ENCODE measurements at regions not wholly inside any gene's neighbourhood (a gene's known extent, or its start where the extent isn't known, plus 50 kb on each side); places are given as distances from the start of the nearest gene placed in this dataset.

GRCh38 chr16:85453194-85453678, 159.9 kb upstream of the GSE1 start:
- Histone ChIP-seq H3K4me3 (no peak overlapping the region), H3K27me3 (no peaks in the 10 kb centered on the region), H3K27ac (no peak overlapping the region), H3K9me3 (no peaks in the 10 kb centered on the region), H3K4me1 (peaks cover 16 to 17% of the 10 kb centered on the region in 2 donors), H3K36me3 (no peaks in the 10 kb centered on the region)
- in situ Hi-C loops (cut with MboI; ENCODE audit: low sequenced_read_pairs in 4 of 4) (no loop called here), intact Hi-C loops (cut with DNase I; ENCODE audit: low total_unique reads) (no loop called here)
- no peak for DNase-seq
- ATAC-seq, result no peak
- TF ChIP-seq CTCF (IDR thresholded peaks at IDR 0.05 in 4 of 5, conservative IDR thresholded peaks at IDR 0.05 in 1 of 5), result no peak
- no peak for TF ChIP-seq POLR2A (IDR thresholded peaks at IDR 0.05)

- Histone ChIP-seq H3K9me3 (no peaks in the 10 kb centered on the region), H3K36me3 (no peaks in the 10 kb centered on the region), H3K4me1 (peaks cover 12% of the 10 kb centered on the region in 2 donors), H3K27ac (no peak overlapping the region), H3K27me3 (no peaks in the 10 kb centered on the region), H3K4me3 (no peak overlapping the region)
- in situ Hi-C loops (cut with MboI; ENCODE audit: low sequenced_read_pairs in 4 of 4), result no loop called here
- no peak for ATAC-seq
- no peak for TF ChIP-seq CTCF (IDR thresholded peaks at IDR 0.05 in 4 of 5, conservative IDR thresholded peaks at IDR 0.05 in 1 of 5)
- TF ChIP-seq POLR2A (IDR thresholded peaks at IDR 0.05), result no peak
- DNase-seq, result no peak
- intact Hi-C loops (cut with DNase I; ENCODE audit: low total_unique reads), result no loop called here
Observed at GRCh38 chr16:85453703-85454102, 159.4 kb upstream of the GSE1 start.

DNA sequence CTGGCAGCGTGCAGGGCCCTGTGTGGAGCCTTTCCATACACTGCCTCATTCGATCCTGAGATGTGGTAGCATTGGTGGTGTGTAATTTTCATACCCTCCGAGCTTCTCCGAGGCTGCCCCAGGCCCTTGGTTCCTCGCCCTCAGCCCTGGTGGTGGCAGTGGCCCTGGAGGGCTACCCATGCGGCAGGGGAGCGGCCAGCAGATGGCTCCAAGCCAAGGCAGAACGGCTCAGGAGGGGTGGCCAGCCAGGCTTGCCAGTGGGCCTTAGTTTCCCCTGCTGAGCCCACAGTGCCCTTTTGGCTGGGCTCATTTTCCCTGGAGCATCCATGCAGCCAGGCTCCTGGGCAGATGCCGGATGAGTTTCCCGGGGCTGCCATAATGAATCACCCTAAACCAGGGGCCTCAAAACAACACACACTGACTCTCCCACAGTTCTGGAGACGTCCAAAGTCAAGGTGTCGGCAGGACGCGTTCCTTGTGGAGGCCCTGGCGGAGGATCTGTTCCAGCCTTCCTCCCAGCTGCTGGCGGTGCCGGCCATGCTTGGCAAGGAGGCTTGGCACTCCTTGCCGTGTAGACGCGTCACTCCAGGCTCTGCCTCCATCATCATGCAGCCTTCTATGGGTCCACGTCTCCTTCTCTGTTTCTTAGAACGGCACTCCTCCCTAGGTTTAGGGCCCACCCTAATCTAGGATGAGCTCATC, 158.8 kb upstream of the GSE1 start:
- TF ChIP-seq CTCF (IDR thresholded peaks at IDR 0.05 in 4 of 5, conservative IDR thresholded peaks at IDR 0.05 in 1 of 5) (no peak), POLR2A (IDR thresholded peaks at IDR 0.05) (no peak)
- intact Hi-C loops (cut with DNase I; ENCODE audit: low total_unique reads) (no loop called here), in situ Hi-C loops (cut with MboI; ENCODE audit: low sequenced_read_pairs in 4 of 4) (no loop called here)
- DNase-seq (no peak), ATAC-seq (no peak)
- H3K4me3 ChIP-seq, result no peak overlapping the region
- no peaks in the 10 kb centered on the region for H3K36me3 ChIP-seq
- no peaks in the 10 kb centered on the region for H3K9me3 ChIP-seq
- no peak overlapping the region for H3K27ac ChIP-seq
- H3K27me3 ChIP-seq, result no peaks in the 10 kb centered on the region
- H3K4me1 ChIP-seq, result peaks cover 5 to 6% of the 10 kb centered on the region in 2 donors

DNA sequence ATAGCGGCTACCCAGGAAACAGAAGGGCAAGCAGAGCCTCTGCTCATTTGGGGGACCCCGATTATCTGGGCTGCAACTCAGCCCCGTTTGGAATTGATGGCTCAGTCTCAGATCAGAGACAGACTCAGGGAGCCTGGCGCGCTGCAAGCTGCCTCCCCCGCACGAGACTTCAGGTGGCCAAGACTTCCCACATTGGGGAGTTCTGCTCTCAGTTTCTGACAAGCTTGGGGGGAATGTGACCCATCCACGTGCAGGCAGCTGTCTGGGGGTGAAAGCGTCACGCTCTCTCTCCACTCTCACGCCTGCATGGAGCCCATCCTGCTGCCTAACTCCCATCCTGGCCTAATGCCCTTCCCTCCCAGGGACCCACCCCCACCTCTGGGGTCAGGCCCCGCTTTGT, 157.6 kb upstream of the GSE1 start:
- Histone ChIP-seq H3K27me3 (no peaks in the 10 kb centered on the region), H3K27ac (no peak overlapping the region), H3K9me3 (no peaks in the 10 kb centered on the region), H3K36me3 (no peaks in the 10 kb centered on the region), H3K4me1 (peaks cover 7 to 8% of the 10 kb centered on the region in 2 donors), H3K4me3 (no peak overlapping the region)
- no peak for DNase-seq
- intact Hi-C loops (cut with DNase I; ENCODE audit: low total_unique reads) (no loop called here), in situ Hi-C loops (cut with MboI; ENCODE audit: low sequenced_read_pairs in 4 of 4) (no loop called here)
- ATAC-seq, result no peak
- TF ChIP-seq POLR2A (IDR thresholded peaks at IDR 0.05), result no peak
- TF ChIP-seq CTCF (IDR thresholded peaks at IDR 0.05 in 4 of 5, conservative IDR thresholded peaks at IDR 0.05 in 1 of 5), result no peak

DNA sequence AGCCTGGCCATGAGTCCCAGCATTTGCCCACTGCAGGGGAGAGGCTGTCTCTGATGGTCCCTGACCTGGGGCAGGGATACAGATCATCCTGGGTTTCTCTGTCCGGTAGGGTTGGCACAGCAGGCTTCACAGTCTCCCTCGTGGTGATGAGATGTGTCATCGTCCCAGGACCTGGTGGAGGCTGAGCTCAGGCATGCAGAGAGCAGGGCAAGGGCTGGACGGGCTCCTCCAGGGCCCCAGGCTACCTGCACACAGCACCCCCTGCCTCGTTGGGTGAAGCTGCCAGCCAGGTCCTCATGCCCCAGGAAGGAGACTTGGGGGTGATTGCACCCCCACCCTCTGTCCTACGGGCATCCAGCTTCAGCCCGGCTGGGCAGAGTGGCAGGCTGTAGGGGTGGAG, 155.8 kb upstream of the GSE1 start:
- Histone ChIP-seq H3K9me3 (no peaks in the 10 kb centered on the region), H3K36me3 (no peaks in the 10 kb centered on the region), H3K4me3 (no peak overlapping the region), H3K27ac (no peak overlapping the region), H3K27me3 (no peaks in the 10 kb centered on the region), H3K4me1 (peaks cover 26 to 27% of the 10 kb centered on the region in 2 donors)
- ATAC-seq, result no peak
- TF ChIP-seq POLR2A (IDR thresholded peaks at IDR 0.05) (no peak), CTCF (IDR thresholded peaks at IDR 0.05 in 4 of 5, conservative IDR thresholded peaks at IDR 0.05 in 1 of 5) (no peak)
- no peak for DNase-seq
- in situ Hi-C loops (cut with MboI; ENCODE audit: low sequenced_read_pairs in 4 of 4), result no loop called here
- intact Hi-C loops (cut with DNase I; ENCODE audit: low total_unique reads), result no loop called here
